ENCODE measurements at regions not wholly inside any gene's neighbourhood (a gene's known extent, or its start where the extent isn't known, plus 50 kb on each side); places are given as distances from the start of the nearest gene placed in this dataset.

DNA sequence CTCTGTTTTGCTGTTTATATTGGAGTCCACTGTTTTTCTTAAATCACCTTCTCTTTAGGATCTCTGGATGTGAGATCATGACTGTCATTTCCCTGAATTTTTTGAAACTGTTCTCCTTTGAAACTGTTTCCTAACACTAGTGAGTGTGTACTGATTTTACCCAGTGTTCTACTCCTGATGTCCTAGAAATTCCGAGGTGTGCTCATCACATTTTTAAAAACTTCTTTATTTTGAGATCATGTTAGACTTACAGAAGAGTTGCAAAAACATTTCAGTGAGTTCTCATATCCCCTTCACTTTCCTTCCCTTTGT, 292.6 kb downstream of the NFKBIZ start:
- in situ Hi-C loops (cut with HindIII; ENCODE audit: low sequenced_read_pairs) = no loop called here

DNA sequence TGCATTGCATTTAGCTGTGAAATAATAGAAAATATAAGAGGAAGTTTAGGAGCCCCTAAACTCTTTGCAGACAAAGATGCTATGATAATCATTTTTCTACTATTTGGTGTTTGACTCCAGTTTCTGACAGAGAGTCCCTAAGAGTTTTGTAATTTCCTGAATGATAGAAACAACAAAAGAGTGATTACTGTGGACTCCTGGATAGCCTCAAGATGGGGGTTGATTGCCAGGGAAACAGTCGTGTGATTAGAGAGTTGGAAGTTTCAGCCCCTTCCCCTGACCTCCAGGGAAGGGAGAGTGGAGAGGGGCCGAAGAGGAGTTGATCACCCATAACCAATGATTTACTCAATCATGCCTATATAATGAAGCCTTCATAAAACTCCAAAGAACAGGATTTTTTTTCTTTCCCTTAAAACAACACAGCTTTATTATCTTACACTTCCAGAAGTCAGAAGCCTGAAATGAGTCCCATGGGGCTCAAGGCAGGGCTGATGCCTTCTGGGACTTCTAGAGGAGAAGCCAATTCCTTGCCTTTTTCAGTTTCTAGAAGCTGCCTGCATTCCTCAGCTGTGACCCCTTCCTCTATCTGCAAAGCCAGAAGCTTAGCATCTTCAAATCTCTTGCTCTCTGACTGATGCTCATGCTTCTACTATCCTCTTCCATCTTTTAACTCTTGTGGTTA, 292.3 kb upstream of the ZPLD1 start:
- in situ Hi-C loops (cut with HindIII; ENCODE audit: low sequenced_read_pairs) = no loop called here

DNA sequence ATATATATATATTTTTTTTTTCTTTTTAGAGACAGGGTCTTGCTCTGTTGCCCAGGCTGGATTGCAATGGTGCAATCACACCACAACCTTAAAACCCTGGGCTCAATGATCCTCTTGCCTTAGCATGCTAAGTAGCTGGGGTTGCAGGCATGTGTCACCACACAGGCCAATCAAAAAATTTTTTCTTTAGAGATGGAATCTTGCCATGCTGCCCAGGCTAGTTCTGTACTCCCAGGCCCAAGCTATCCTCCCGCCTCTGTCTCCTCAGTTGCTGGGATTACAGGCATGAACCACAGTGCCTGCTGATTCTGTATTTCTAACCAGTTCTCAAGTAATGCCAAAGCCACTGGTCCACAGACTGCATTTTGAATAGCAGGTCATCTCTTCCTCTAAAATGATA, 291.3 kb upstream of the ZPLD1 start:
- in situ Hi-C loops (cut with HindIII; ENCODE audit: low sequenced_read_pairs) = no loop called here

DNA sequence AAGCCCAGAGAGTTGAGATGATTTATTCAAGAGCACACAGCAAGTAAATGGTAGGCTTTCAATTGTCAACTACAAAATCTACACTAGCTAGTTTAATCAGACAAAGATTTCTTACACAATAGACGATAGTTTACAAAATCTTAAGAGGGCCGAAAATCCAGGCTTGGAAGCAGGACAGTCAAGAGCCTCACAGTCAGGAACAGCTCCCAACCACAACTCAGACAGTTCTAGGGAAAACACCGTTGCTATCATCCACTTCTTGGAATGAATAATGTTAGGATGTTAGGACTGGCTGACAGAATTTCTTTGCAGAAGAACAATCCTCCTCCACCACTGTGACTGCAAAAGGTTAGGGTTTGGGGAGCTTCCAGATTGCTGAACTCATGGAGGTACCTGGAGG, 290.8 kb upstream of the ZPLD1 start:
- in situ Hi-C loops (cut with HindIII; ENCODE audit: low sequenced_read_pairs) = no loop called here

DNA sequence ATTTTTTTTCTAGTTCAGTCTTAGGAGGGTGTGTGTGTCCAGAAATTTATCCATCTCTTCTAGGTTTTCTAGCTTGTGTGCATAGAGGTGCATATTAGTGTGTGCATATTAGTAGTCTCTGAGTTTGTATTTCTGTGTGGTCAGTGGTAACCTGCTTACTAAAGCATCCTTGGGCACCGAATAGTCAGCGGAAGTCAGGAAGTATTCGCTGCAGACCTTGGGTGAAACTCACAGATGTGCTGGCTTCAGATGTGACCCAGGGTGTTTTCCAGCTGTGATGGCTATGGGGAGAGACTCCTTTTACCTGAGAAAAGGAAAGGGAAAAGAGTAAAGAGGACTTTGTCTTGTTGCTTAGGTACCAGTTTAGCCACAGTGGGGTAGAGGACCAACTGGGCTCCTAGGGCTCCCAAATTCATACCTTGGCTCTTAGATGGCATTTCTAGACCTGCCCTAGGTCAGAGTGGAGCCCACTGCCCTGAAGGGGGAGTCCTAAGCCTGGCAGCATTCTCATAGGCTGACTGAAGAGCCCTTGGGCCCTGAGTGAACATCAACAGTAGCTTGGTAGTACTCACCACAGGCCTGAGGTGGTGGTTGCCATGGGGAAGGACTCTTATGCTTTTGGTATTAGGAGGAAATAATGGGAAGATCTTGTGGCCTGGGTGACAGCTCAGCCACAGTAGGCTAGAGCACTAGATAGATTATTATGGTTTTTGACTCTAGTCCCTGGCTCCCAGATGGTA, 286.0 kb upstream of the ZPLD1 start:
- in situ Hi-C loops (cut with HindIII; ENCODE audit: low sequenced_read_pairs) = no loop called here

DNA sequence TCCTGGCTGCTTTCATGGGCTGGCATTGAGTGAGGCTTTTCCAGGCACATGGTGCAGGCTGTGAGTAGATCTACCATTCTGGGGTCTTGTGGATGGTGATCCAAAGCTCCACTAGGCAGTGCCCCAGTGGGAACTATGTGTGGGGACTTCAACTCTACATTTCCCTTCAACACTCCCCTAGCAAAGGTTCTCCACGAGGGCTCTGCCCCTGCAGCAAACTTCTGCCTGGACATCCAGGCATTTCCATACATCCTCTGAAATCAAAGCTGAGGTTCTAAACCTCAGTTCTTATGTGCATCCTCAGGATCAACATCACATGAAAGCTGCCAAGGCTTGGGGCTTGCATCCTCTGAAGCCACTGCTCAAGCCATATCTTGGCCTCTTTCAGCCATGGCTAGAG, 282.9 kb upstream of the ZPLD1 start:
- in situ Hi-C loops (cut with HindIII; ENCODE audit: low sequenced_read_pairs) = no loop called here

DNA sequence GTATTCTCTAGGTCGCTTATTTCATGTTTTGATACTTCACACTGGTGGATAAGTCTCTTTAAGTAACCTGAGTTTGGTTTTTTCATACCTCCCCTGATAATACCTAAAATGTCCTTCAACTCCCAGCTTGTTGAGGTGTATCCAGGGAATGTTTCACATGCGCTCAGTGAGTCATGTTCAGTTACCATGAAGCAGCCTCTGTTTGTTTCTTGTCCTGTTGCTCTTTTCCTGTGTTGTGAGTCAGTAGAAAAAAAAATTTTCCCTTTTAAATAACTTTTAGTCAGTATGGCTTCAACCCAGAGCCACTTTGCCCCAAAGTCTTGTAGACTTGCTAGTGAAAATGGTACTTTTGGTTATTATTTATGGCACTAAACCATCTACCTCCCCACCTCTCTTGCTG, 278.4 kb upstream of the ZPLD1 start:
- in situ Hi-C loops (cut with HindIII; ENCODE audit: low sequenced_read_pairs) = no loop called here

DNA sequence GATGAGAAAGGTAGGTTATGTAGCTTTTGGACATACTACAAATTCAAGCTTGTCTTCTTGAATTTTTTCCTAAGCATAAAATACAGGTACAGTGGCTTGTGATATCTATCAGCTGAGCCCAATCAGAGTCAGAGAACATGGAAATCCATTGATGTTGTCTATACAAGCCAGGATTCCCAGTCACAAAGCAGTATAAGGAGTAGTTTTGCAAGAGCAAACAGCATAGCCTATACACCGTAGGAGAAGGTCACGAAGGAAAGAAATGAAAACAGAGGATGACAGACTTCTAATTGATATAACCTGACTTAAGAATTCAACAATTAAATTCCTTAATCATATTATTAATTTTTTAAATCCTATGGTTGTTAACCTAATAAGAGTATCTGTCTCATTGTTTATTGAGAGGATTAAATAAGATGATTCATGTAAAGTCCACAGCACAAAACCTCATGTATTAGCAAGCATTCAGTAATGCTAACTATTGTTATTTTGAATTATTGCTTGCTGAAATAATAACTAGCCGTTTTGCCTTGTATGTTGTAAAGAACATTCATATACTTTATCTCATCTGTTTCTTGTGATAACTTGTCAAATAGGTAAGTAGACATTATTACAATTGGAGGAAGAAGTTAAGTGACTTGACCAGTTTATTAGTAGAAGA, 276.6 kb upstream of the ZPLD1 start:
- in situ Hi-C loops (cut with HindIII; ENCODE audit: low sequenced_read_pairs) = no loop called here

DNA sequence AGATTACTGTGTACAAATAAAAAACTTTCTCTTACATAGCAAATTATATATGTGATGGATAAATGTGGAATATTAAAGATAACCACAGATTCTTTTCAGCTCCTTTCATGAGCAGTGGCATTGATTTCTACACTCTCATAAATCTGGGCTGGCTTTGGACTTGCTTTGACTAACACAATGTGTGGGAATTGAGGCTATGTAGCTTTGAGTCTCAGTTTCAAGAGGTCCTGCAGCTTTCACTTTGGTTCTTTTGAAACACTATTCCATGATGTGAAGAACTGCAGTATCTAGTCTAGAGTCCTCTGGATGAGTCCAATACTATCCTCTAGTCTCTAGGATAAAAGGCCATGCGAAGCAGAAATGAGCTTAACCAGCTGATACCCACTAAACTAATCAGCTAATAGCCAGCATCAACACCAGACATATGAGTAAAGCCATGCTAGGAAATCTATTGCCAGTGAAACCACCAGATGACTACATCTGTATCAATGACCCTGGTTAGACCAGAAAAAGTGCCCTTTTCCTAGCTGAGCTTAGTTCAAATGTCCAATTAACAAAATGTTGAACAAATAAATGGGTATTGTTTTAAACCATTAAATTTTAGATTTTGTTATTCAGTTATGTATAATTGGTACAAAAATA, 274.9 kb upstream of the ZPLD1 start:
- in situ Hi-C loops (cut with HindIII; ENCODE audit: low sequenced_read_pairs) = no loop called here

DNA sequence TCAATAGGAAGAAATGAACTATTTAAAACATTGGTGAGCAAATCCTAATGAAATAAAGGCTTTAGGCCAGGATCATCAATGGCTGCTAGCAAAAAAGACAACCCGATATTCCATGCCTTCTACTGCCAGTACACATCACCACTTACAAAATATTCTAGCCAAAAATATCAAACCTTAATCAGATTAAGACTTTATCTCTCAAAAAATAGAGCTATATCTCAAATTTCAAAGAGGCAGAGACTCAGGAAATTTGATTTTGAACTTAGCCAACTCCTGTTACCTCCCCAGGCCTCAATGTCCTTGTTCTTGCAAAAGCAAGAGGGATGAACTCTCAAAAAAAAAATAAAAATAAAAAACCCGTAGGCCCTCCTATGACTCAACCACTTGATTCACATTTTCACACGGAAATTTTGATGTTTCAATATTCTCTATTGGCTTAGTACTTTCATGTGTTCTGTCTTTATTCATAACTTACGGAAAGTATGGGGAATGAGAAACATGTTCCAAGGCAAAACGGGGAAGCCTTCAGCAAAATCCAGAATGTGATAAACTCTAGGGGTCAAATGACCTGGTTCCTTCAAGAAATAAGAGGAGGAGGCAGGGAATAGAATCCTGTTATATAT, 273.3 kb upstream of the ZPLD1 start:
- in situ Hi-C loops (cut with HindIII; ENCODE audit: low sequenced_read_pairs) = no loop called here

DNA sequence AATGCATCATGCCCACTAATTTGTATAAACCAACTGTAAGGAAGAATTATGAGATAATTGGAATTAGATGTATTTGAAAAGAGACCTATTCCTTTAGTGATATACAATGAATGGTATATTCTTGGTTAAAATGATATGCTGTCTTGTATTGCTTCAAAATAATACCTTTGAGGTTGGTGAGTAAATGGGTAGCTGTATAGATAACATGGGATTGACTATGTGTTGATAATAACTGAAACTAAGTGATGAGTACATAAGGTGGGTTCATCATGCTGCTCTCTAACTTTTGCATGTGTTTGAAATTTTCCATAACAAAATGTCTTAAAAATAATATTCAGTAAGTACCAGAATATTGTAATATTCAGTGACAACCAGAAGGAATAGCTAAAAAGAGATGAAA, 272.6 kb upstream of the ZPLD1 start:
- in situ Hi-C loops (cut with HindIII; ENCODE audit: low sequenced_read_pairs) = no loop called here

DNA sequence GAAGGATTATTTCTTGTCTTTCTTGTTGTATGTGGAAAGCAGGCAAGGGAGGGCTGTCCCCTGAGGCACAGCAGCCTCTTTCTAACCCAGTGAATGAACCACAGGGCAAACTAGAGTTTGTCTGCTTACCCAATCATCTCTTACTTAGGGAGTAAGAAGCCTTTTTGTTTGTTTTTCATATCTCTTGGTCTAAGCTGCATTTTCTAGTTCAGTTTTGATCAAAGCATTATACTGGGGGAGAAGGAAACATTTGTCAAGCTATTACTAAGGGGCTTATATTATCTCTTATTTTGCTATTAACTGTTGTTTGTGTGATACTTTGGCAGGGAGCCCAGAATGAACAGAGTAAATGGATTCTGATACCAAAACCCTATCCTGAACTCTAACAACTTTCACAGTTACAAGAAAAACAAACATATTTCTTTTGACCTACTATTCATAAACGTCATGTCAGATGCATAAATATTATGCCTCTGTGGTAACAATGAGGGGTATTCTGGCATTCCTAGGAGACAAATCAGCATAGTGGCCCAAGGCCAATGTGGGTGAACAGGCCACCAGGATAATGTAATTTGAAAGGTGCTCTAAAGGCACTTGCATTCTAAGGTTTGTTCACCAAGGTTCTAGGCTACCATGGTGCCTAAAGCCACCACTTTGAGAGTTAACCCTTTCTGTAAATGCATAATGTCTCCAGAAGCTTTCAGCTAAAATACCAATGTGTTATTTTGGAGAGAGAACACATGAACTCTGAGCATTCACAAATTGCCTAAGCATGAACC, 271.6 kb upstream of the ZPLD1 start:
- in situ Hi-C loops (cut with HindIII; ENCODE audit: low sequenced_read_pairs) = no loop called here

DNA sequence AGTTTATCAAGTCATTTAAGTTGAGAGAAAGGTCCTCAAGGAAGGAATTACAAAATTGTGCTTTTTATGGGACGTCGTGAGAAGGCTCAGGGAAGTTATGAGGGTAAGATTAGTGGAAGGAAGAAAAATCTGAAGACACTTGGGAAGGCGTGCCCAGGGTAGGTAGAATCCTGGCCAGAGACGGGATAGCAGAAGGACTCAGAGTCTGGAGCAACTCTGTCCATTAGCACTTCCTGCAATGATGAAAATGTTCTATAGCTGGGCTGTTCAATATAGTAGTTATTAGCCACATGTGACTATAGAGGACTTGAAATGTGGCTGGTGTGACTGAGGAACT, 271.0 kb upstream of the ZPLD1 start:
- in situ Hi-C loops (cut with HindIII; ENCODE audit: low sequenced_read_pairs) = no loop called here

DNA sequence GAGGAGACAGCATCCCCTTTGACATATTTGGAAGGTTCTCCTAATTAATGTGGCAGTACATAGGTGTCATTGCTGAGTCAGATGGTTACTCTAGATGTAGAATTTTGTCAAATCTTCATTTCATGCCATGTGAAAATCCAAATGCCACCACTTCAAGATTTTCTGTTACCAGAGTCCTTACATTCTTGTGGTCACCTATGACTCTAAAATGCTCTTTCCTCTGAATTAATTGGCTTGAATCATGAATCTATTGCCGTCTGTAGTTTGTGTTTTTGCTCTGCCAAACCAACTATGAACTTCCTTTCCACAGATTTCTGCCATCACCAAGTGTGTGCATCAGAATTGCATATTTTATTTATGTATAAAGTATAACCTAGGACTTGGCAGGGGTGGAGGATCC, 269.4 kb upstream of the ZPLD1 start:
- in situ Hi-C loops (cut with HindIII; ENCODE audit: low sequenced_read_pairs) = no loop called here

DNA sequence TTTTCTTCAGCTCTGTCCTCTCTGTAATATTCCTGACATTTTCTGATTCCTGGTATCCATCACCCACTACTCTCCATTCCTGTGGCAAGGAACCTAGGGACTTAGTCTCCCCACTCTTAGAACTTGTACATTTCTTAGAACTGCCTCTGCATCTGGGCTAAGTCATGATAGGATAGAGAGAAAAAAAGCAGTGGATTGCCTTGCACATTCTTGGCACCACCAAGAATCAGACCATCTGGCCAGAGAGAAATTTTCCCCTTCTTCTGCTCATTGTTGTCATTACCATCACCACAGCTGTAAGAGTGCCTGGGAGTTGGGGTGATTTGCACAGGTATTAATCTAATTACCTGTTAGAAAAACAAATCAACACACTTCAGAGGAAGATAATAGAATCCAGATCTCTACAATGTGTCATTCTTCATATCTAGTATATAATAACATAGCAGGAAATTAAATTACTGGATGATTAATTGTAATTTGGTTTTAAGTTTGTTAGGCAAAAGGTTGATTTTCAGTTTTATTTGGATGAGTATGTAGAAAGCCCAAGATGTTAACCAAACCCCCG, 264.8 kb upstream of the ZPLD1 start:
- in situ Hi-C loops (cut with HindIII; ENCODE audit: low sequenced_read_pairs) = loop anchor here (5.0 kb wide), 1 partner anchor 67 kb away; no protein-coding TSS in a partner anchor

DNA sequence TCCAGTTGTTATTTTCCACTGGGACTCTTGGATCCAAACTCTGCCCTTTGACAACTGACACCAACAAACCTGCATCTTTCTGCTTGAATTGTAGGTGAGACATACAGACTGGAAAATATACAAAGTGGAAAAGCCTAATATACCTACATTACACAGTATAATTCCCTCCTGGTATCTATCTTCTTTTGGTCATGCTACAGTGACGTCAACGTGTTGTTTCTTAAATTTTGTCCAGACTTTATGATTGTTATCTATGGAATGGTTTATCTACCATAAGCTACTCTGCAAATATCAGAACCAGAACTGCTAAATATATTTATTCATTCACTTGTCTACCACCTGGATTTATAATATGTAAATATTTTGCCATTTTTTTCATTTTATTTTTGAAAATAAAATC, 264.3 kb upstream of the ZPLD1 start:
- in situ Hi-C loops (cut with HindIII; ENCODE audit: low sequenced_read_pairs) = loop anchor here (5.0 kb wide), 1 partner anchor 67 kb away; no protein-coding TSS in a partner anchor

DNA sequence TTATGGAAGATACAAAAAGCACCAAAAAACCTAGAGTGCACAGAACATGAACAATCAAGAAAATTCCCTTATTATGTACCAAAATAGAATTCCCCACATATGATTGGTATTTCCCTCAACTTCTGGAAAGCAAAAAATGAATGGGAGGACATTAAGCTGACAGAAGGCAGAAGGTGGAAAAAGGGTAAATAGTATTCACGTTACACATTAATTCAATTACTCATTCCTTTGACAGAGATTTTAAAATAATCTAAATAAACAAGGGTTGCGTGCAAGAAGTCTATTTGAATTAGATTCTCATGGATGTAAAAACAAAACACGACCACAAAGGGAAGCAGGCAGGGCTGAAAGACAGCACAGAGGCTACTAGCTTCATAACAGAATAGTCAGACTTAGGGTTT, 260.5 kb upstream of the ZPLD1 start:
- in situ Hi-C loops (cut with HindIII; ENCODE audit: low sequenced_read_pairs) = loop anchor here (5.0 kb wide), 1 partner anchor 63 kb away; no protein-coding TSS in a partner anchor

DNA sequence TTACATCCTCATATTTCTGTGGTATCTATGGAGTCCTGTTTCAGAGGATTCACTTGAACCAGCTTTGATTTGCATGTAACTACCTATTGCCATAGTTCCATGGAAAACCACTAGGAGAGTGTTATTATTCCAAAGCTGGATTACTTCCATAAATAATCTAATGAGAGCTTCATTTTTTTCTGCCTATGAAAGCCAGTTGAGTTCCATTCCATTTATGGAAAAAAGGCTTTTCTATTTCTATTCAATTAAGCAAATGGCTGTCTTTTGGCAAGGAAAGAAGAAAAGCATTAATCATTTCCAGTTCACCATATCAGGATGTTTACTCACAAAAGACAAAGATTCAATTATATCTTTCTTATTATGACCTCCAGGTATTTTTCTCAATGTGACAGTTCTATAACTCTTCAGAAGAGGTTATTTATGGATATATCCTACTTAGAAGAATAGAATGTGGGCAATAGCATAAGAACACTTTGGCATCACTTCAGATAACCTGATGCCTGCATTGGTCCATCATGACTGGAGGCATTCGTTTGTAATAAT, 259.9 kb upstream of the ZPLD1 start:
- in situ Hi-C loops (cut with HindIII; ENCODE audit: low sequenced_read_pairs) = loop anchor here (5.0 kb wide), 1 partner anchor 62 kb away; no protein-coding TSS in a partner anchor

DNA sequence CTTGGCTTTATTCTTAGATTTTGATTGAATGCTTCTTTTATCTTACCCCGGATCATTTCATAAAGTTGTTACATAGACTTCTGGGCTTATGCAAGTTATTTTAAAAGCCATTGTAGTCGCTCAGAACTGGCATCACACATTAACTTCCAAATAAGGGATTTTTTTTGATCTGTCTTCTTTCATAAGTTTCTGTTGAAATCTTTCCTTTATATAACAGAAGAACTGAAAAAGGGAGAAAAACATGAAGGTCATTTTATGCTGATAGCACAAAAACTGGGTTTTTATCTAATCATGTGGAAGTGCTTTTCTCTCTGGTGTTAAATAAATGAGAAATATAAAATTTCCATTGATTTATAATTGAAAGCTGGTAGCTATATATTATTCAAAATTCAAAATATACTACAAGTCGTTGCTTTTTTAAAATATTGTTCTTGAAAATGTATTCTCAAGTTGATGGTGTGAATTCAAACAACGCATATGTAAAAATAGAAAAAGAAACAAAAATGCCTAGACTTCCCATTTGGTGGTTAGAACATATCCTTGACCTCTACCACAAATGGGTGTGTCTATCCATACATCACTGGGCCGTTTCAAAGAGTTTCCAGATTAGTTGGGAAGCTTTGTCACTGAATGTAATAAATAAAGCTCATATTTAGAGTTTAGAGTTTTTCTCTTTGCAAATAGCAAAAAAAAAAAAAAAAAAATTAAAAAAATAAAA, 258.3 kb upstream of the ZPLD1 start:
- in situ Hi-C loops (cut with HindIII; ENCODE audit: low sequenced_read_pairs) = no loop called here

Measured in endothelial cell of hepatic sinusoid (primary cell).